ENCODE measurements at regions not wholly inside any gene's neighbourhood (a gene's known extent, or its start where the extent isn't known, plus 50 kb on each side); places are given as distances from the start of the nearest gene placed in this dataset.

DNA sequence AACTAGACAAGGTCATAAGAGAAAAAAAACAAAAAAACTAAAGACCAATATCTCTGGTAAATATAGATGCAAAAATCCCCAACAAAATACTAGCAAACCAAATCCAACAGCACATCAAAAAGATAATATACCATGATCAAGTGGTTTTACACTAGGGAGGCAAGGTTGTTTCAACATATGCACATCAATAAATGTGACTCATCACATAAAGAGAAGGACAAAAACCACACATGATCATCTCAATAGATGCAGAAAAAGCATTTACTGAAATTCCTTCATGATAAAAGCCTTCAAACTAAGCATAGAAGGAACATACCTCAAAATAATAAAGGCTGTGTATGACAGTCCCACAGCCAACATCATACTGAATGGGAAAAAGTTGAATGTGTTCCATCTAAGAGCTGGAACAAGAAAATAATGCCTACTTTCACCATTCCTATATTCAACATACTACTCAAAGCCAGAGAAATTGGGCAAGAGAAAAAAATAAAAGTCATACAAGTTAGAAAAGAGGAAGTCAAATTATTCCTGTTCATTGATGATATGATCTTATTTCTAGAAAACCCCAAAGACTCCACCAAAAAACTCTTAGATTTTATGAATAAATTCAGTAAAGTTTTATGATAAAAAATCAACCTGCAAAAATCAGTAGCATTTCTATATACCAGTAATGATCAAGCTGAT, 72.2 kb upstream of the FAM169A start:
- TF ChIP-seq ZNF232 (CRISPR knock-in tag; IDR thresholded peaks at IDR 0.05): no peak
- TF ChIP-seq SMAD3 (CRISPR knock-in tag; IDR thresholded peaks at IDR 0.05; ENCODE audit: borderline replicate concordance): no peak
- TF ChIP-seq, protein P1, sequence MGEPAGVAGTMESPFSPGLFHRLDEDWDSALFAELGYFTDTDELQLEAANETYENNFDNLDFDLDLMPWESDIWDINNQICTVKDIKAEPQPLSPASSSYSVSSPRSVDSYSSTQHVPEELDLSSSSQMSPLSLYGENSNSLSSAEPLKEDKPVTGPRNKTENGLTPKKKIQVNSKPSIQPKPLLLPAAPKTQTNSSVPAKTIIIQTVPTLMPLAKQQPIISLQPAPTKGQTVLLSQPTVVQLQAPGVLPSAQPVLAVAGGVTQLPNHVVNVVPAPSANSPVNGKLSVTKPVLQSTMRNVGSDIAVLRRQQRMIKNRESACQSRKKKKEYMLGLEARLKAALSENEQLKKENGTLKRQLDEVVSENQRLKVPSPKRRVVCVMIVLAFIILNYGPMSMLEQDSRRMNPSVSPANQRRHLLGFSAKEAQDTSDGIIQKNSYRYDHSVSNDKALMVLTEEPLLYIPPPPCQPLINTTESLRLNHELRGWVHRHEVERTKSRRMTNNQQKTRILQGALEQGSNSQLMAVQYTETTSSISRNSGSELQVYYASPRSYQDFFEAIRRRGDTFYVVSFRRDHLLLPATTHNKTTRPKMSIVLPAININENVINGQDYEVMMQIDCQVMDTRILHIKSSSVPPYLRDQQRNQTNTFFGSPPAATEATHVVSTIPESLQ (CRISPR knock-in tag; IDR thresholded peaks at IDR 0.05): no peak
- no peak for TF ChIP-seq FOXJ3 (CRISPR knock-in tag; IDR thresholded peaks at IDR 0.05; ENCODE audit: borderline replicate concordance)
- TF ChIP-seq, protein P2, sequence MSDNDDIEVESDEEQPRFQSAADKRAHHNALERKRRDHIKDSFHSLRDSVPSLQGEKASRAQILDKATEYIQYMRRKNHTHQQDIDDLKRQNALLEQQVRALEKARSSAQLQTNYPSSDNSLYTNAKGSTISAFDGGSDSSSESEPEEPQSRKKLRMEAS (CRISPR knock-in tag; IDR thresholded peaks at IDR 0.05): no peak
- TF ChIP-seq ELF4 (CRISPR knock-in tag; IDR thresholded peaks at IDR 0.05; ENCODE audit: low read depth): no peak
- TF ChIP-seq, protein P3, sequence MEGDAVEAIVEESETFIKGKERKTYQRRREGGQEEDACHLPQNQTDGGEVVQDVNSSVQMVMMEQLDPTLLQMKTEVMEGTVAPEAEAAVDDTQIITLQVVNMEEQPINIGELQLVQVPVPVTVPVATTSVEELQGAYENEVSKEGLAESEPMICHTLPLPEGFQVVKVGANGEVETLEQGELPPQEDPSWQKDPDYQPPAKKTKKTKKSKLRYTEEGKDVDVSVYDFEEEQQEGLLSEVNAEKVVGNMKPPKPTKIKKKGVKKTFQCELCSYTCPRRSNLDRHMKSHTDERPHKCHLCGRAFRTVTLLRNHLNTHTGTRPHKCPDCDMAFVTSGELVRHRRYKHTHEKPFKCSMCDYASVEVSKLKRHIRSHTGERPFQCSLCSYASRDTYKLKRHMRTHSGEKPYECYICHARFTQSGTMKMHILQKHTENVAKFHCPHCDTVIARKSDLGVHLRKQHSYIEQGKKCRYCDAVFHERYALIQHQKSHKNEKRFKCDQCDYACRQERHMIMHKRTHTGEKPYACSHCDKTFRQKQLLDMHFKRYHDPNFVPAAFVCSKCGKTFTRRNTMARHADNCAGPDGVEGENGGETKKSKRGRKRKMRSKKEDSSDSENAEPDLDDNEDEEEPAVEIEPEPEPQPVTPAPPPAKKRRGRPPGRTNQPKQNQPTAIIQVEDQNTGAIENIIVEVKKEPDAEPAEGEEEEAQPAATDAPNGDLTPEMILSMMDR (IDR thresholded peaks at IDR 0.05): no peak
- no peak for TF ChIP-seq NR3C1 (CRISPR knock-in tag; conservative IDR thresholded peaks at IDR 0.05; ENCODE audit: low read depth)
- TF ChIP-seq, protein P4, sequence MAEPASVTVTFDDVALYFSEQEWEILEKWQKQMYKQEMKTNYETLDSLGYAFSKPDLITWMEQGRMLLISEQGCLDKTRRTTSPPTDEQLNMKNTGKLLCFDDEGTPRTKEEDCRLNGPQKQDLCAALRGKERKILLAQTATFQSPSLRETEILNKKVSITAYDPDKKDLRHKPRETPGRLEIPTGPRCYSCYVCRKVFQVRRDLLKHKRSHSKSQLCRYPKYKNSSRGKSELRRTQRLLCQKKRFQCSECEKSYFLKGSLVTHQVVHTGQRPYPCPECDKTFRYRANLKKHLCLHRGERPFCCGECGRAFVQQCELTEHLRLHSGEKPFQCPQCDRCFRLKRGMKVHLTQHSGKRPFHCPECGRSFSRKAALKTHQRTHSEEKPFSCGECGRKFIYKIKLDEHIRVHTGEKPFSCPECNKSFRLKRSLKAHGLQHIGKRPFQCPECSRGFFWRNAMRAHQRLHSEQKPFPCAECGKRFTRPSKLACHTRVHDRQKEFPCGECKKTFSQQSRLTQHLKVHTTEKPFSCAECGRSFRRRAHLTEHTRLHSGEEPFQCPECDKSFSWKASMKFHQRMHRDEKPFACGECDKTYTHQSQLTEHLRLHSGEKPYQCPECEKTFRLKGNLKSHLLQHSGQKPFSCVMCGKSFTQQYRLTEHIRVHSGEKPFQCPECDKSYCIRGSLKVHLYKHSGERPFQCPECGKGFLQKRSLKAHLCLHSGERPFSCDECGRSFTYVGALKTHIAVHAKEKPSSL (CRISPR knock-in tag; conservative IDR thresholded peaks at IDR 0.05): no peak
- TF ChIP-seq SP1 (CRISPR knock-in tag; conservative IDR thresholded peaks at IDR 0.05): no peak
- TF ChIP-seq, protein P5, sequence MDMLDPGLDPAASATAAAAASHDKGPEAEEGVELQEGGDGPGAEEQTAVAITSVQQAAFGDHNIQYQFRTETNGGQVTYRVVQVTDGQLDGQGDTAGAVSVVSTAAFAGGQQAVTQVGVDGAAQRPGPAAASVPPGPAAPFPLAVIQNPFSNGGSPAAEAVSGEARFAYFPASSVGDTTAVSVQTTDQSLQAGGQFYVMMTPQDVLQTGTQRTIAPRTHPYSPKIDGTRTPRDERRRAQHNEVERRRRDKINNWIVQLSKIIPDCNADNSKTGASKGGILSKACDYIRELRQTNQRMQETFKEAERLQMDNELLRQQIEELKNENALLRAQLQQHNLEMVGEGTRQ (CRISPR knock-in tag; IDR thresholded peaks at IDR 0.05): no peak
- TF ChIP-seq TP53 (CRISPR knock-in tag; IDR thresholded peaks at IDR 0.05): no peak
- TF ChIP-seq KAT7 (CRISPR knock-in tag; IDR thresholded peaks at IDR 0.05; ENCODE audit: borderline replicate concordance): no peak
- no peak for TF ChIP-seq FOXP1 (CRISPR knock-in tag; IDR thresholded peaks at IDR 0.05; ENCODE audit: borderline replicate concordance)
